ENCODE measurements at regions not wholly inside any gene's neighbourhood (a gene's known extent, or its start where the extent isn't known, plus 50 kb on each side); places are given as distances from the start of the nearest gene placed in this dataset.

GRCh38 chr6:153368131-153368530 lies 237.0 kb upstream of the RGS17 start:
- no peak overlapping the region for H2AK9ac ChIP-seq (replicated peaks; ENCODE audit: low read depth, low read length, poor library complexity)
- no peak overlapping the region for H4K5ac ChIP-seq (ENCODE audit: low read depth, low read length)
- H3K9me3 ChIP-seq (ENCODE audit: control insufficient read depth, insufficient read depth, low read length), result peaks cover 4% of the 10 kb centered on the region; the same call in 1 of the 2 replicates
- H2BK15ac ChIP-seq (ENCODE audit: low read depth, low read length), result no peak overlapping the region
- no peaks in the 10 kb centered on the region for H3K27me3 ChIP-seq (ENCODE audit: control insufficient read depth, insufficient read depth, low read length)
- no peak for TF ChIP-seq MAZ (IDR thresholded peaks at IDR 0.05; ENCODE audit: borderline replicate concordance, low read depth, low read length)
- no peak for TF ChIP-seq RFX5 (IDR thresholded peaks at IDR 0.05; ENCODE audit: low read depth, low read length)
- TF ChIP-seq NFE2L2 (IDR thresholded peaks at IDR 0.05; ENCODE audit: low read depth, low read length), result no peak
- no peak for TF ChIP-seq BHLHE40 (IDR thresholded peaks at IDR 0.05; ENCODE audit: low read depth, low read length)
- TF ChIP-seq CHD1 (IDR thresholded peaks at IDR 0.05; ENCODE audit: low read depth, low read length), result no peak
- H3K4me2 ChIP-seq (ENCODE audit: low read depth, low read length), result no peak overlapping the region
- H3K4me3 ChIP-seq (ENCODE audit: insufficient read depth, low read depth, low read length), result no peak overlapping the region
- no TSS peak for BruUV-seq (replicated peaks)
- no peak overlapping the region for H3K56ac ChIP-seq (ENCODE audit: extremely low read depth, insufficient read depth, low read length)
- no peak overlapping the region for H4K8ac ChIP-seq (ENCODE audit: low read depth in 2 of 2, low read length in 2 of 2)
- no peaks in the 10 kb centered on the region for H3K4me1 ChIP-seq (ENCODE audit: control insufficient read depth, insufficient read depth, low read length)
- H2AFZ ChIP-seq (replicated peaks; ENCODE audit: low read length, poor library complexity), result no peak overlapping the region
- POLR2A ChIA-PET (ENCODE audit: unreplicated experiment), result no interaction called here
- H3K9me1 ChIP-seq (ENCODE audit: insufficient read depth, low read length), result no peaks in the 10 kb centered on the region
- intact Hi-C loops (cut with micrococcal nuclease), result no loop called here
- no peaks in the 10 kb centered on the region for H4K20me1 ChIP-seq (ENCODE audit: insufficient read depth, low read length)
- no peak overlapping the region for H2BK20ac ChIP-seq (ENCODE audit: low read depth, low read length)
- no peak overlapping the region for H4K91ac ChIP-seq (ENCODE audit: insufficient read depth, low read depth, low read length)
- no peaks in the 10 kb centered on the region for H3K36me3 ChIP-seq (ENCODE audit: control insufficient read depth, insufficient read depth, low read length)
- no peak overlapping the region for H3K23ac ChIP-seq (ENCODE audit: low read depth, low read length)
- CTCF ChIA-PET, result no interaction called here
- dilution Hi-C loops (cut with HindIII; ENCODE audit: low sequenced_read_pairs, unreplicated experiment), result no loop called here
- no peaks in the 10 kb centered on the region for H3K79me1 ChIP-seq (ENCODE audit: low read depth in 1 of 2, low read length in 2 of 2)
- H3K14ac ChIP-seq (replicated peaks; ENCODE audit: low read depth, low read length), result no peak overlapping the region
- in situ Hi-C loops (cut with MboI; ENCODE audit: low sequenced_read_pairs), result no loop called here
- no peak overlapping the region for H2BK5ac ChIP-seq (ENCODE audit: low read depth, low read length, poor library complexity, severe bottlenecking)
- H3K18ac ChIP-seq (ENCODE audit: low read depth, low read length), result no peak overlapping the region
- no peak for ATAC-seq (ENCODE audit: low read depth)
- no peak overlapping the region for H3K27ac ChIP-seq (ENCODE audit: insufficient read depth, low read length)
- no peak overlapping the region for H2BK120ac ChIP-seq (ENCODE audit: low read depth, low read length)
- no peak overlapping the region for H2AK5ac ChIP-seq (ENCODE audit: low read depth, low read length)
- WGBS, 2 experiments (ENCODE audit: extremely low coverage in 2 of 2, insufficient read length in 1 of 2), result 78% methylated on average over 1 of the region's 5 CpGs; no CpG with 5 or more reads in 1 of the 2 experiments
- H3K4ac ChIP-seq (ENCODE audit: low read depth, low read length), result no peak overlapping the region
- no peak for DNase-seq
- H3K9ac ChIP-seq (ENCODE audit: low read depth, low read length), result no peak overlapping the region
